GM20000 (cell line): ENCODE measurements at regions not wholly inside any gene's neighbourhood (a gene's known extent, or its start where the extent isn't known, plus 50 kb on each side); places are given as distances from the start of the nearest gene placed in this dataset.

Experiments
- DNase-seq: peaks from one replicate; pipeline ENCODE4 v3.0.0; 2012; ENCODE audit warnings: low spot score
- TF ChIP-seq, protein P1 (sequence below): IDR thresholded peaks from 2 replicates; pipeline ENCODE4 v1.5.1; 2012; ENCODE audit warnings: mild to moderate bottlenecking, control low read depth; ENCODE audit errors: extremely low read depth, missing control alignments

DNA sequence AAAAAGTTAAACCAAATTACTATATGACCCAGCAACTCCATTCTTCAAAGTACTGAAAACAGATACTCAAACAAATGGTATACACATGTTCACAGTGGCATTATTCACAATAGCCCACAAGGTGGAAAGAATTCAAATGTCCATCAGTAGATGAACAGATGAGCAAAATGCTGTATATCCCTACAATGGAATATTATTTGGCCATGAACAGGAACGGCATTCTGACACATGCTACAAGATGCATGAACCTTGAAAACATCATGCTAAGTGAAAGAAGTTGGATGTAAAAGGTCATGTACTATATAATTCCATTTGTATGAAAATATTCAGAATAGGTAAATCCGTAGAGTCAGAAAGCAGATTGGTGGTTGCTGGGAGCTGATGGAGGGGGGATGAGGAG, 73.5 kb upstream of the XYLT1 start:
- TF ChIP-seq, protein P1, sequence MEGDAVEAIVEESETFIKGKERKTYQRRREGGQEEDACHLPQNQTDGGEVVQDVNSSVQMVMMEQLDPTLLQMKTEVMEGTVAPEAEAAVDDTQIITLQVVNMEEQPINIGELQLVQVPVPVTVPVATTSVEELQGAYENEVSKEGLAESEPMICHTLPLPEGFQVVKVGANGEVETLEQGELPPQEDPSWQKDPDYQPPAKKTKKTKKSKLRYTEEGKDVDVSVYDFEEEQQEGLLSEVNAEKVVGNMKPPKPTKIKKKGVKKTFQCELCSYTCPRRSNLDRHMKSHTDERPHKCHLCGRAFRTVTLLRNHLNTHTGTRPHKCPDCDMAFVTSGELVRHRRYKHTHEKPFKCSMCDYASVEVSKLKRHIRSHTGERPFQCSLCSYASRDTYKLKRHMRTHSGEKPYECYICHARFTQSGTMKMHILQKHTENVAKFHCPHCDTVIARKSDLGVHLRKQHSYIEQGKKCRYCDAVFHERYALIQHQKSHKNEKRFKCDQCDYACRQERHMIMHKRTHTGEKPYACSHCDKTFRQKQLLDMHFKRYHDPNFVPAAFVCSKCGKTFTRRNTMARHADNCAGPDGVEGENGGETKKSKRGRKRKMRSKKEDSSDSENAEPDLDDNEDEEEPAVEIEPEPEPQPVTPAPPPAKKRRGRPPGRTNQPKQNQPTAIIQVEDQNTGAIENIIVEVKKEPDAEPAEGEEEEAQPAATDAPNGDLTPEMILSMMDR: no peak
- DNase-seq: no peak

DNA sequence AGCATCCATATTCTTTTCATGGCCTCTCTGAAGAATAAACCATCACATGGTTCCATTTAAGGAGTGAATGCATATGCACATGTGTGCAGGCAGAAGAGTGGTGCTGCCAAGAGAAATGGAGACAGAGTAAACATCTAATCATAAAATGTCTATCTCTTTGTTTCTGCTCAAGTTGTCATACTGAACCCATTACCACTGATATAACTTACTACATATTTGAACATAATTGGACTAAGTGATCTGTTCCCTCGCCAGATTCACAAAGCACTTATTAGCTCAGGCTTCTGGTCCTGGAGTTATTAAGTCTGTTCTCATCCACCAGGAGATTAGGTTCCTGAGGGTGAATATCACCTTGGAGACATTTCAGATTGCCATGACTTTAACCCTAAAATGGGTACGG, 72.3 kb upstream of the XYLT1 start:
- TF ChIP-seq, protein P1: no peak
- no peak for DNase-seq

DNA sequence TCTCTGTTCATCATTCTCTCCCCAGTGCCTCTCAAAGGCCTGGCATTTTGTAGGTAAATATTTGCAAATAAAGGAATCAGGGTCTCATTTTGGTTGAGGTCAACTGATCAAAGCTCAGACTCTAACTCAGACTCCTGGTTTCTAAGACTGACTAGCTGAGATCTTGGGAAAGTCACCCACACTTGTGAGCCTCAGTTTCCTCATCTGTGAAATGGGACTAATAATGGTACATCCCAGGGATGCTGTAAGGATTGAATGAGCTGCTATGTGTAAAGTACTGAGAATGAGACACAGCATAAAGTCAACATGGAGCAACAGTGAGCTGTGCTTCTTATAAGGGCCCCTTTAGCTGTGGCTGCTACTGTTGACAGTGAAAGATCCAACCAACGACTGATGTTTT, 70.6 kb upstream of the XYLT1 start:
- TF ChIP-seq, protein P1: no peak
- DNase-seq: no peak

DNA sequence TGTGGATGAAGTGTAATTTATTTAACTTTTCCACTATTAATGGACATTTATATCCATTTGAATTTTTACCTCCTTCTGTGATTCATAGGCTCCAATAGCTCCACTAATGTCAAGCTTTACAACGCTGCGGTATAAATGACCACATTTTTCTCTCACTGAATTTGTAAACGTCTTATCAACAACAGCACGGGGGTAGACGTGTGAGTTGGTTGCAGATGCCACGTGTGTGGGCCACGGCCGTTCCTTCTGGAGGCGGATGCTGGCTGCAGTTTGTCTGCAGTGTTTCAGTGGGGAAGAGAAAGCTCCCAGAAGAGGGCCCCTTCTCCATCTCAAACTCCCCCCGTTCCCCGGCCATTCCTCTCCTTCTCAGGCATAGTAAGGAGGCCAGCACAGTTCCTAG, 68.2 kb upstream of the XYLT1 start:
- TF ChIP-seq, protein P1: no peak

DNA sequence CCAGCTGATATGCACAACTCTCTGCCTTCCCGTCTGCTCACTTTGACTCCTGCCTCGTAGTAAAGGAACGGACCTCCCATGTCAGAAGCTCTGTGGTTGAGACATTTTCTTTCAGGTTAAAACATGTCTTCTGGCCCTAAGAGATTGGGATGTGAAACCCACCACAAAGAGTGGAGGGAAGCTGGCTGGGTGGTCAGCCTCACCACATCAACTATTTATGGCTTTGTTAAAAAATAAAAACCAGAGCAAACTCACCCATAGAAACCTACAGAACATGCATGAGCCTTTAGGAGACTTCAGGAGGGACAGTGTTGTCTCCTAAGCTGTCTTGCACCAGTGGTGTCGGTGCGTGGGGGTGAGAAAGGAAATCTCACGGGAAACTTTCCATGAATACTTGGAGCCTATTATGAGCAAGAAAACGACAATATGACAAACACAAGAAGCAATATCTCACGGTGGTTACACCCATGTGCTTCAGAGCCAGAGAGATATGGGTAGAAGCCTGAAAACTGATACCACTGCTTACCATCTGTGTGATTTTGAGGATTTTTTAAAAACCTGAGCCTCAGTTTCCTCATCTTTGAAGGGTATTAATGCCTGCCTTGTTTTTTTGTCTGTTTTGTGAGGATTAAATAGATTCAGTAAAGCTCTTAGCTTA, 61.7 kb upstream of the XYLT1 start:
- DNase-seq: no peak
- TF ChIP-seq, protein P1: no peak

More for the DNA sequence above, 68.2 kb upstream of the XYLT1 start:
- no peak for DNase-seq

DNA sequence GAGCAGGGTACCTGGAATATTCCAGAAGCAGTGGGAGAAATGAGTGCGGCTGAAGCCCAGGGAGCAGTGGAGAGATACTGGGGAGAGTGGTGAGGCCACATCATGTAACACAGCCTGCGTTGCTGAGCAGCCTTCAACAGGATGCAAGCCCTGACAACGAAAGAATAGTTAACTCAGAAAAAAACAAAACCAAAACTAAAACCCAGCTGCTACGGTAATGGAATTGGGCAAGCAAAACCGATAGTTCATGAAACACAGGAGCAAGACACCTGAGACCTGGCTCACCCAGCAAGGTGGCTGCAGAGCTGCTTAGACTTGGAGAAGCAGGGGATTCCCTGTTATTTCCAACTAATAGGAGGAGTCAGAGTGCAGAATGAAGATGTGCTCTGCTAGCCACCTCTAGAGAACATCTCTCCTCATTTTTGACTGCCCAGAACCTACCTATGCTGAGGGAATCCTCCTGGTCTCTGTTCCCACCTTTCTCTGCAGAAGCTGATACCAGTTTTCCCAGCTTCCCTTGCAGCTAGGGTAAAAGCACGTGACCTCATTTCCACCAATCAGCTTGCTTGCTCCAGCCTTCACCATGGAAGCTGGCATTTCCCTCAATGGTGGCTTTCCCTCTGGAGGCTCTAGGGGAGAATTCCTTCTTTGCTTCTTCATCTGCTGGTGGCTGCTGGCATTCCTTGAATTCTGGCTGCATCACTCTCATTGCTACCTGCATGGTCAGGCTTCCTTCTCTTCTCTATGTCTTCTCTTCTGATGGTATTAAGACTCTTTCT, 59.4 kb upstream of the XYLT1 start:
- DNase-seq: peak; percentile 68
- TF ChIP-seq, protein P1: no peak
